ENCODE measurements at regions not wholly inside any gene's neighbourhood (a gene's known extent, or its start where the extent isn't known, plus 50 kb on each side); places are given as distances from the start of the nearest gene placed in this dataset.
"Not testable (repeated sequence)": the region's sequence is repeated elsewhere in the genome, so short reads cannot be mapped to it uniquely, and the experiment has no call there.

DNA sequence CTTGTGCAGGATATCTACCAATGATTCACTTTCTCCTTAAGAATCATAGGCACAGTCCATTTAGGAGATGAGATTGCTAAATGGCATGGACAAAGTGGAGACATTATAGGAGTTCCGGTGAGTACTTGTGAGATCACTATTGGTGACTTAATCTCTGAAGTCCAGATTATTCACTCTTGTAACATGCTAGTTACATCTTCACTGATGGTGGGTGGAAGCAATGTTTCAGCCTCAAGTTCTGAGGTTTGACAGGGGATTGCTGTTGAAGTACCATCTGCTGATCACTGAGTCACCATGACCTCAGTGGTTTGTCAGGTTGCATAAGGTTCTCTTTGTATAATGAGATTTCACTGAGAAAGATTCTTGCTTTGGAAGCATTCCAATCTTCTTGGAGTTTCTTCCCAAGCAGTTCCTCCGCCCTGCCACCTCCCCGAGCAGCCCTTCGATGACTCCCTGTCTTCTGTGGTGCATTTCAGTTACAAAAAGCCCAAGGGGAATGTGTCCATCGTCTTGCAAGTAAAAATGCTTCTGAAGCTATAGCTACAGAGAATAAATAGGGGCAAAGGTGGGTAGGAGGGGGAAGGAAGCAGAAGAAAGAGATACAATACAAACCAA is 114.7 kb downstream of the NBPF8 start:
- H3K36me3 ChIP-seq (ENCODE audit: insufficient read depth, low read length); H3K4me3 ChIP-seq; H3K27ac ChIP-seq; DNase-seq (ENCODE audit: low read depth, low spot score); H3K9me3 ChIP-seq (ENCODE audit: low read depth, low read length); H3K9ac ChIP-seq (ENCODE audit: insufficient read length): not testable (repeated sequence)

DNA sequence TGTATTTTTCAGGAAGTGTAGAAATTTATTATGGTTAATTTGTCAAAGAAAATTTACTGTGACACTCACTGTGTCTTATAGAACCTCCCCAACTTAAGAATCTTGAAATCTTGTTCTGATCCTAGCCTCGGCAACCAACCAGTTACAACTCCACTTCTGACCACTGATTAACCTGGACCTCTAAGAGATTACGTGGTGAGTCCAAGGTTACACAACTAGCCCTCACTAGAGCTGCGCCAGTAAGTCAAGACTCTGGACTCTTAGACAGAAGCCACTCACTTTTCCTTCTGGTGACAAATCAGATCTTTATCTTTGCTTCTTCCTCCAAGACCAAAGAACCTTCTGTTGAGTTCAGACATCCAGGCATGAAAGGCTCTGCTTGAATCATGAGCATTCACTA is 116.6 kb downstream of the NBPF8 start:
- not testable (repeated sequence) for H3K9me3 ChIP-seq (ENCODE audit: low read depth, low read length); DNase-seq (ENCODE audit: low read depth, low spot score); H3K36me3 ChIP-seq (ENCODE audit: insufficient read depth, low read length); H3K4me3 ChIP-seq; H3K27ac ChIP-seq; H3K9ac ChIP-seq (ENCODE audit: insufficient read length)

DNA sequence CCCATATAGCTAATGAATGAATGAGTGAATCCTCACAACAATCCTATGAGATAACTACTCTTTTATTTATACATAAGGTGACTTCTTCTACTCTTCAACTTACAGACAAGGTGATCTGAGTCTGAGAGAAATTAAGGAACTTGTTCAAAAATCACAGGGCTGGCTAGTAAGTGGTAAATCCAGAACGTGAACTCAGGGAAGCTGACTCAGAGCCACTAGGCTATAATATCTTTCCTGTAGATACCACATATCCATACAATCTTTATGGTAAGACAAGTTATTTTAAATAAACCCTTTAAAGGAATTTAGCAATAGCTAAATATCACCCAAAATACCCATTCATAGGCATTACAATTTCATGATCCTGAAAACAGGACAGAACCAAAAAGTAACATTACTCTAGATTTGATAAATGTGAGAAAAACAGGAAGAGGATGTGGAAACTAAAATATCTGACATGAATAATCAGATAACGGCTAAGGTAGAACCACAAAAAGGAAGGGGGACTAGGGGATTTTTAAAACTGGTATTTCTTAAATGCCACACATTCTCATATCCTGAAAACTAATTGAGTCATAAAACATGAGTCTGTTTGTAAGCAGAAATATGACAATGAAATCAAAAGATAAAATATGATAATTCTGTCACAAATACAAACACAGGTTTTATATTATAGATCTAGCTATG is 119.7 kb downstream of the NBPF8 start:
- H3K4me3 ChIP-seq; H3K9me3 ChIP-seq (ENCODE audit: low read depth, low read length); DNase-seq (ENCODE audit: low read depth, low spot score); H3K27ac ChIP-seq; H3K9ac ChIP-seq (ENCODE audit: insufficient read length); H3K36me3 ChIP-seq (ENCODE audit: insufficient read depth, low read length): not testable (repeated sequence)

DNA sequence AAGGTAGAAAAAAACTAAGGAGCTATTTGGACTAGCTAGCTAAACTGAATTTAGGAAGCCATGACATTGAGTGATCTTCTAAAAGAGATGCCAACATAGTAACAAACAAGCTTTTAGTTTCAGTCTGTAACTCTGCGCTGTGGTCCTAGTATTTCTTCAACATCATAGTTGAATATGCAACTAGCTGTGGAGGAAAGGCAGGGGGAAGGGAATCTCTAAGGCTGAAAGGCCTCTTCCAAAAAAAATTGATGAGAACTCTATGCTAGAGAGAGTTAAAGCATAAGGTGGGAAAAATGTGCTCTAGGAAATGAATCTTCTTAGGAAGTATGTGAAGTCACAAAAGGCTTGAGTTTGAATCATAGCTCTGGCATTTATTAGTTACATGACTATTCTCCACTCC is 120.2 kb downstream of the NBPF8 start:
- H3K9ac ChIP-seq (ENCODE audit: insufficient read length); H3K27ac ChIP-seq; H3K36me3 ChIP-seq (ENCODE audit: insufficient read depth, low read length); H3K9me3 ChIP-seq (ENCODE audit: low read depth, low read length); H3K4me3 ChIP-seq; DNase-seq (ENCODE audit: low read depth, low spot score): not testable (repeated sequence)

DNA sequence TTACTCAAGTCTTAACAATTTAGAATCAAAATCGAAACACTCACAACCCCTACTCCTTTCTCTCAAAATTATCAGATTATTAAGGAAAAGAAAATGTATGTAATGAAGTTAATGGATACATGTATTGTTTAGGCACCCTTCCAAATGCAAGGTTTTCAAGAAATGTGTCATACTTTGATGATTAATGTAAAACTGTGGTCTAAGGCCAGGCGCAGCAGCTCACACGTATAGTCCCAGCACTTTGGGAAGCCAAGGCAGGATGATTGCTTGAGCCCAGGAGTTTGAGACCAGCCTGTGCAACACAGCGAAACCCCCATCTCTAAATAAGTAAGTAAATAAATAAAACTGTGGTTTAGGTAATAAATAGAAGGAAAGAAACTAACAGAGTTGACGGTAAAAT is 126.6 kb downstream of the NBPF8 start:
- not testable (repeated sequence) for DNase-seq (ENCODE audit: low read depth, low spot score); H3K36me3 ChIP-seq (ENCODE audit: insufficient read depth, low read length); H3K27ac ChIP-seq; H3K4me3 ChIP-seq; H3K9ac ChIP-seq (ENCODE audit: insufficient read length); H3K9me3 ChIP-seq (ENCODE audit: low read depth, low read length)

DNA sequence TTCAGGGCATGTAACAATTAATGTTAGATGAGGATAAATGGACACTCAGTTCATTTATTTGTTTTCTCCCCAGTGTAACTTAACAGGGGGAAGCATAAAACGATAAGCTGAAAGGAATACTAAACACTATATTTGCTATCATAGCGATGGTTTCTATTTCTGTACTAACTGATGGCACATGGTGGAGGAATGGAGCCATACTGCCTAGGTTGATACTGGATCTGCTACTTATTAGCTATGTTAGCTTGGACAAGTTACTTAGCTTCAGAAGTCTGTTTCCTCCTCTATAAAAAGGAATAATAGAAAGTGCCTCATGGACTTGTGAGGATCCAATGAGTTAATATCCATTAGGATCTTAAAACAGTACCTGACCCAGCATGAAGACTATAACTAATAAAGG is 127.5 kb downstream of the NBPF8 start:
- H3K9ac ChIP-seq (ENCODE audit: insufficient read length); H3K9me3 ChIP-seq (ENCODE audit: low read depth, low read length); DNase-seq (ENCODE audit: low read depth, low spot score); H3K4me3 ChIP-seq; H3K36me3 ChIP-seq (ENCODE audit: insufficient read depth, low read length); H3K27ac ChIP-seq: not testable (repeated sequence)

DNA sequence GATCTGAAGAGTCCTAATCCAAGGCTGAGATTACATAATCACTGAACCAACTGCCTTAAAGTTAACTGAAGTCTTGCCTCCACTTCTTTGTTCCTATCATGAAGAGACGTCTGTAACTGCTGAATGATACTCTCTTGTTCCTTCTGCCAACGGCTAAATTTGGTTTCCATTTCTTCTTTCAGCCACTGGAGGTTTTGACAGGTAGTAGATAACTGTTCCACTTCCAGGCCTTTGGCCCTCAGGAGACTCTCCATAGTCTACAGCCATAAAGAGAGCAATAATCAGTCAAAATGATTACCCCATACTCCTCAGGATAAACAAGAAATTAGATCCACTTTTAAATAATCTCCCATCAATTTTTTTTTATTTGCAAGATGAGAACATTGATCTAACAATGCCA is 128.1 kb downstream of the NBPF8 start:
- DNase-seq (ENCODE audit: low read depth, low spot score); H3K27ac ChIP-seq; H3K36me3 ChIP-seq (ENCODE audit: insufficient read depth, low read length); H3K4me3 ChIP-seq; H3K9ac ChIP-seq (ENCODE audit: insufficient read length); H3K9me3 ChIP-seq (ENCODE audit: low read depth, low read length): not testable (repeated sequence)

DNA sequence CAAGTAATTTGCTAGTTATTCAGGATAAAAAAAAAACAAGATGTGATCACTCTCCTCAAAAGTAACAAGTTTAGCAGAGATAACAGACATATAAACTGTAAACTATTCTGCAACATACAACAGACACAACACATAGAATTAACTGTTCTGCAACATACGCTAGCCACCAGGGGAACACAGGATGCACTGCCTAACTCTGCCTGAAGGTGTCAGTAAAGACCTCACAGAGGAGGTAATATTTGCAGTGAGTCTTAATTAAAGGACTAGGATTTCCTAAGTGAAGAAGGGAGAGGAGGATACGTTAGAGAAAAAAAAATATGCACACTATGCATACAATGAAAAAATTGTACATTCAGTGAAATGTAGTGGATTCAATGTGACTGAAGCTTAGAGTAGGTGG is 129.6 kb downstream of the NBPF8 start:
- H3K36me3 ChIP-seq (ENCODE audit: insufficient read depth, low read length); H3K9me3 ChIP-seq (ENCODE audit: low read depth, low read length); H3K4me3 ChIP-seq; H3K9ac ChIP-seq (ENCODE audit: insufficient read length); DNase-seq (ENCODE audit: low read depth, low spot score); H3K27ac ChIP-seq: not testable (repeated sequence)

DNA sequence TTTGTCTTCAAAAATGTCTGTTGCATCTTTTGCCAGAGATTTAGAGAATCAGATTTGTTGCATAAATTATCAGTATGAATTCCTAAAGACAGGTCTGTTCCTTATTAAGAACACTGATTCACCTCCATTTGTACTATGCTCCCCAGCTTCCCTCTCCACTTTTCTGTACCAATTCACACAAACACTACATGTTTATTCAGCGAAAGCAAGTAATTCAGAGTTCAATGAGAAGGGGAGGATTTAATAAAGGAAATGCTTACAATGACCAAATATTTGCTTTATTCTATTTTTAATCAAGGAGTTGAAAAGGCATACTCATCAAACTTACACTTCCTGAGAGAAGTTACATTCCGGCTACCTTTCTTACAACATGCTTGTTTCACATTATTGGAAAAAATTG is 135.5 kb downstream of the NBPF8 start:
- H3K36me3 ChIP-seq (ENCODE audit: insufficient read depth, low read length); H3K9ac ChIP-seq (ENCODE audit: insufficient read length); H3K4me3 ChIP-seq; DNase-seq (ENCODE audit: low read depth, low spot score); H3K9me3 ChIP-seq (ENCODE audit: low read depth, low read length); H3K27ac ChIP-seq: not testable (repeated sequence)

DNA sequence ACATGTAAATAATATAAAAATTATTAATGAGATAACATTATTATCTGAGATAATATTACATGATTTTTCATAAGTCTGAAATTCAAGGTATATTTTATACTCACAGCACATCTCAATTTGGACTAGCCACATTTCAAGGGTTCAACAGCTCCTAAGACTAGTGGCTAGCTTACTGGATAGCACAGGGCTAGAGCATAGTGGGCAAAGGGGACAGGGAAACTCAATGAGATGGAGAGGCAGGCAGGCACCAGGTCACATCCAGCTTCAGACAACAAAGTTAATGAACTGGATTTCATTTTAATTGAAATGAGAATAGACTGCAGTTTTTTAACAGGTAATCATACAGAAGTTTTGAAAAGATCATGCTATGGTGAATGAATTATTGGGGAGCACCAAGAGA is 137.4 kb downstream of the NBPF8 start:
- H3K4me3 ChIP-seq; DNase-seq (ENCODE audit: low read depth, low spot score); H3K9ac ChIP-seq (ENCODE audit: insufficient read length); H3K36me3 ChIP-seq (ENCODE audit: insufficient read depth, low read length); H3K9me3 ChIP-seq (ENCODE audit: low read depth, low read length); H3K27ac ChIP-seq: not testable (repeated sequence)

DNA sequence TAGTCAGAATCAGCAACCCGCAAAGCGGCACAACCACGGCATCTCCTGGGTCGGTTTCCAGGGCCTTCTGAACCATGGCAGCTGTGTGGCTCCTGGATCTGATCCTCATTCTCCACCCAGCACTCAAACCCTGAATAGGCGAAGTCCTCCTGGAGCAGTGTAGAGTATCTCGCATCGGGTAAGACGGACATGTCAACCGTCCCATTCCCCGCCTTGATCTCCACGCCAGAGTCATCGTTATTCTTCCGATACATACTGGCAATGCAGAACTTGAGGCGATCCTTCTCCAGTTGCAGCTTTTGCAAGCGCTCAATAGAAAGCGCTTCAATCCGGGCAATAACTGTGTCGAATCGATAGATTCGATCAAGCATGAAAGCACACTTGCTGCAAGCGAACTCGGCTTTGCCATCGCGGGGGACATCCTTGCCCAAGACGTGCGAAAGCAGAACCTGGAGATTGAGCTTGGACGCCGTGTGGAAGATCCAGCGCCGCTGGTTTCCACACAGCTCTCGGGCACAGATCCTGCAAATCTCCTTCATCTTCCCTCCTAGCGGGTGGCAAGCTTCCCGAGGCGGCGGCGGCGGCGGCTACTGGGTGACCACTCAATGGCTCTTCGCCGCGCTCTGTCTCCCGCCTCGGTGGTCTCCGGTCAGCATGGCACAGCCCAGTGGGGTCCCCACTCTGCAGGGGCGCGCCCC is 142.9 kb downstream of the NBPF8 start:
- DNase-seq (ENCODE audit: low read depth, low spot score); H3K36me3 ChIP-seq (ENCODE audit: insufficient read depth, low read length); H3K27ac ChIP-seq; H3K9ac ChIP-seq (ENCODE audit: insufficient read length); H3K9me3 ChIP-seq (ENCODE audit: low read depth, low read length): not testable (repeated sequence)
- peak overlapping the region; percentile 75 for H3K4me3 ChIP-seq

DNA sequence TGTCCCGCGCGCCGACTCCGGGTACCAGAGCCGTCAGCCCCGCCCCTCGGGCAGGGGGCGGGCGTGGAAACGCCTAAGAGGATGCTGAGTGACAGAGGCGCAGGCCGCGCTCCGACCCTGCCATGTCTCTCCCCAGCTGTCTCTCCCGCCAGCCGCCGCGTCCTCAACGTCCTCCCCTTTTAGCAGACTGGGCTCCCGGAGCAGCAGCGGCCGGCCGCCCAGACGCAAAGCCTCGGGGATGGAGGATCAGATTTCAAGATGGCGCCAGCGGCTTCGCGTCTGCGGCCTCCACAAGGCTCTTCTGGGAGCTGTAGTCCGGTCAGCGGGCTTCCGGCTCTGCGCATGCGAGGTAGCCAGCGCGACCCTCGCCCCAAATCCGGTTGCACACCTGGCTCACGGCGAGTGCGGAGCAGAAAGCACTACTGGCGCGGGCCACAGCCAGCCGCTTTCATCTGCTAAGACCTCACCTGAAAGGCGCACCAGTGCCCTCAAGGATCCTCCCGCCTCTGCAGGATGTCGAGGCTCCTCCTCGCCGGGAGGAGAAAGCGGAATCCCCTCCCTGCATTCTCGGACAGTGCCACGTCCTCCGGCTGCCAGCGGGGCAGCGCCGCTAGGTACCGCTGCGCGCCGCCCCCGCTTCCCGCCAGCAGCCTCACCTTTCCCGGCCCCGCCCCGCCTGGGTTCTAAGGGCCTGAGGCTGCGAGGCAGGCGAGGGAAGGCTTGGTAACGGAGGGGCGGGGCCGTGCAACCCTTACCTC is 143.6 kb downstream of the NBPF8 start:
- peak overlapping the region; percentile 75 for H3K4me3 ChIP-seq
- not testable (repeated sequence) for H3K27ac ChIP-seq; DNase-seq (ENCODE audit: low read depth, low spot score); H3K9me3 ChIP-seq (ENCODE audit: low read depth, low read length); H3K9ac ChIP-seq (ENCODE audit: insufficient read length); H3K36me3 ChIP-seq (ENCODE audit: insufficient read depth, low read length)

DNA sequence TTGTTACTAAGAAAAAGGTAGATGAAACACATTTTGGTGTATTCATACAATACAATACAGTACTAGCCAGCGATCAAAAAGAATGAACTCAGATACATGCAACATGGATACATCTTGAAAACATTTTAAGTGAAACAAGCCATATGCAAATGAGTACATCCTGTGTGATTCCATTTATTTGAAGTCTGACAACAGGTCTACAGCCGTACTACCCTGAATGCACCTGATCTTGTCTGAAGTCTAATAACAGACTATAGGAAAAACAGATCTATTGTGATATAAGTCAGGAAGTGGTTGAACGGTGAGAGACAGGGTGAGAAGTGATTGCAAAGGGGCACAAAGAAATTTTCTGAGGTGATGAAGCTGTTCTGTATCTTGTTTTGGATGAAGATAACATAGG is 146.9 kb downstream of the NBPF8 start:
- H3K4me3 ChIP-seq; H3K9ac ChIP-seq (ENCODE audit: insufficient read length); H3K36me3 ChIP-seq (ENCODE audit: insufficient read depth, low read length); DNase-seq (ENCODE audit: low read depth, low spot score); H3K27ac ChIP-seq; H3K9me3 ChIP-seq (ENCODE audit: low read depth, low read length): not testable (repeated sequence)

DNA sequence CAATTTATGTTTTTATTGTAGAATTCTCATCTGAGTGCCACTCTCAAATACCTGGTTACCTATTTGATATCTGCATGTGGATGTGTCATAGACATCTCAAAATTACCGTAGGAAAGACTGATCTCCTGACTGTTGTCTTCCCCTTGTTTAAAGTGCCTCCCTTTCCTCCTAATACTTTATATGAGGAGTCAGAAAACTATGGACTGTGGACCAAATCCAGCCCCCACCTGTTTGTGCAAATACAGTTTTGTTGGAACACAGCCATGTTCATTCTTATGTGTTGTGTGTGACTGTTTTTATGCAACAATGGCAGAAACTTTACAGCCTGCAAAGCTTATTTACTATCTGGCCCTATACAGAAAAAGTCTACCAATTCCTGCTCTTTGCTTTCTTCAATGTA is 150.6 kb downstream of the NBPF8 start:
- DNase-seq (ENCODE audit: low read depth, low spot score); H3K36me3 ChIP-seq (ENCODE audit: insufficient read depth, low read length); H3K4me3 ChIP-seq; H3K9ac ChIP-seq (ENCODE audit: insufficient read length); H3K9me3 ChIP-seq (ENCODE audit: low read depth, low read length); H3K27ac ChIP-seq: not testable (repeated sequence)
